ENCODE measurements at regions not wholly inside any gene's neighbourhood (a gene's known extent, or its start where the extent isn't known, plus 50 kb on each side); places are given as distances from the start of the nearest gene placed in this dataset.

DNA sequence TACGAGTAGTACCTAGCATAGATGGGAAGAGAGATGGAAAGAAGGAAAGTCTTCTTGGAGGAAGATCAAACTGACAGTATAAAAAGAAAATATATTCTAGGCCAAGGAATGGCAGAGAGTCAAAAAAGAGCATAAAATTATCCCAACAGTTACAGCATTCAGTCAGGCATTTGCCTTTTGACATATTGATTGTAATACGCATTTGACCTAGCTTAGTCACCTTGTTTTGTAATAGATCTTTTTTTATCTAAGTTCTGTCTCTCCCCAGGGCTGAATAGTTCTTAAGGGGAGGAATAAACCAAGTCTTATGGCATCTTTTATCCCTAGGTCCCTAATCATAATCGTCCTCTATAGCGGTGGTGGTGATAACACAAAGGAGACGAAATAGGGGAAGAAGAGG, 657.3 kb upstream of the PIK3C3 start:
- Histone ChIP-seq H3K27me3 (ENCODE audit: control insufficient read depth, low read length) (no peaks in the 10 kb centered on the region), H3K79me2 (ENCODE audit: control insufficient read depth, low read length) (no peaks in the 10 kb centered on the region), H3K27ac (ENCODE audit: low read depth, low read length) (no peak overlapping the region), H3K9me2 (replicated peaks; ENCODE audit: control insufficient read depth, low read length) (no peaks in the 10 kb centered on the region), H3K9me3 (ENCODE audit: control insufficient read depth, insufficient read depth, low read length) (no peaks in the 10 kb centered on the region), H3K4me3 (ENCODE audit: low read length) (no peak overlapping the region), H3K4me1 (ENCODE audit: control insufficient read depth, low read length) (no peaks in the 10 kb centered on the region), H3K36me3 (ENCODE audit: control insufficient read depth, low read length) (no peaks in the 10 kb centered on the region), H4K20me1 (ENCODE audit: control insufficient read depth, insufficient read depth, low read depth, low read length) (no peaks in the 10 kb centered on the region), H3F3A (ENCODE audit: control insufficient read depth, insufficient read depth) (no peaks in the 10 kb centered on the region), H3K4me2 (ENCODE audit: low read length) (no peak overlapping the region)
- TF ChIP-seq EZH2phosphoT487 (IDR thresholded peaks at IDR 0.05; ENCODE audit: borderline replicate concordance, low read length) = no peak
- TF ChIP-seq, protein P1, sequence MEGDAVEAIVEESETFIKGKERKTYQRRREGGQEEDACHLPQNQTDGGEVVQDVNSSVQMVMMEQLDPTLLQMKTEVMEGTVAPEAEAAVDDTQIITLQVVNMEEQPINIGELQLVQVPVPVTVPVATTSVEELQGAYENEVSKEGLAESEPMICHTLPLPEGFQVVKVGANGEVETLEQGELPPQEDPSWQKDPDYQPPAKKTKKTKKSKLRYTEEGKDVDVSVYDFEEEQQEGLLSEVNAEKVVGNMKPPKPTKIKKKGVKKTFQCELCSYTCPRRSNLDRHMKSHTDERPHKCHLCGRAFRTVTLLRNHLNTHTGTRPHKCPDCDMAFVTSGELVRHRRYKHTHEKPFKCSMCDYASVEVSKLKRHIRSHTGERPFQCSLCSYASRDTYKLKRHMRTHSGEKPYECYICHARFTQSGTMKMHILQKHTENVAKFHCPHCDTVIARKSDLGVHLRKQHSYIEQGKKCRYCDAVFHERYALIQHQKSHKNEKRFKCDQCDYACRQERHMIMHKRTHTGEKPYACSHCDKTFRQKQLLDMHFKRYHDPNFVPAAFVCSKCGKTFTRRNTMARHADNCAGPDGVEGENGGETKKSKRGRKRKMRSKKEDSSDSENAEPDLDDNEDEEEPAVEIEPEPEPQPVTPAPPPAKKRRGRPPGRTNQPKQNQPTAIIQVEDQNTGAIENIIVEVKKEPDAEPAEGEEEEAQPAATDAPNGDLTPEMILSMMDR (IDR thresholded peaks at IDR 0.05; ENCODE audit: low read depth, low read length, poor library complexity, severe bottlenecking) = no peak

DNA sequence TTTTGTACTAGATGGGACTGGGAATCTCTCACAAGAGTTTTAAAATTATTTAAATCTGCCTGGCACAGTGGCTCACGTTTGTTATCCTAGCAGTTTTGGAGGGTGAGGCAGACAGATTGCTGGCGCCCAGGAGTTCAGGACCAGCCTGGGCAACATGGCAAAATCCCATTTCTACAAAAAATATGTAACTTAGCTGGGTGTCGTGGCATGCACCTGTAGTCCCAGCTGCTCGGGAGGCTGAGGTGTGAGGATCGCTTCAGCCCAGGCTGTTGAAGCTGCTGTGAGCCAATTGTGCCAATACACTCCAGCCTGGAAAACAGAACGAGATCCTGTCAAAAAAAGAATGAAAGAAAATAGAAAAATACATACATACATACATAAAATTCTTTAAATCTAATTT, 685.7 kb upstream of the PIK3C3 start:
- no peaks in the 10 kb centered on the region for H3F3A ChIP-seq (ENCODE audit: control insufficient read depth, insufficient read depth)
- no peak overlapping the region for H3K27ac ChIP-seq (ENCODE audit: low read depth, low read length)
- no peaks in the 10 kb centered on the region for H3K36me3 ChIP-seq (ENCODE audit: control insufficient read depth, low read length)
- no peak overlapping the region for H3K4me3 ChIP-seq (ENCODE audit: low read length)
- no peaks in the 10 kb centered on the region for H3K9me3 ChIP-seq (ENCODE audit: control insufficient read depth, insufficient read depth, low read length)
- no peaks in the 10 kb centered on the region for H3K79me2 ChIP-seq (ENCODE audit: control insufficient read depth, low read length)
- no peaks in the 10 kb centered on the region for H3K4me1 ChIP-seq (ENCODE audit: control insufficient read depth, low read length)
- TF ChIP-seq EZH2phosphoT487 (IDR thresholded peaks at IDR 0.05; ENCODE audit: borderline replicate concordance, low read length) = no peak
- H3K4me2 ChIP-seq (ENCODE audit: low read length) = no peak overlapping the region
- no peaks in the 10 kb centered on the region for H4K20me1 ChIP-seq (ENCODE audit: control insufficient read depth, insufficient read depth, low read depth, low read length)
- no peaks in the 10 kb centered on the region for H3K9me2 ChIP-seq (replicated peaks; ENCODE audit: control insufficient read depth, low read length)
- no peaks in the 10 kb centered on the region for H3K27me3 ChIP-seq (ENCODE audit: control insufficient read depth, low read length)

DNA sequence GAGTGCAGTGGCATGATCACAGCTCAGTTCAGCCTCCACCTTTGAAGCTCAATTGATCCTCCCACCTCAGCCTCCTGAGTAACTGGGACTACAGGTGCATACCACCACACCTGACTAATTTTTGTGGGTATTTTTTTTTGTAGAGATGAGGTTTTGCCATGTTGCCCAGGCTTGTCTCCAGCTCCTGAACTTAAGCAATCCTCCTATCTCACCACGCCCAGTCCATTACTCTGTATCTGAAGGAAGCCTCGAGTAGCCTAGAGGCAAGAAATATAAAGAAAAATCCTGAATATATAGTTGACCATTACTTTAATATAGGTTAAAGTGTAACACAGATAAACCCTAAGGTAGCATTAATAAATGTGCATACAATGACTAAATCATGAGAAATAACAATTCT, 686.8 kb upstream of the PIK3C3 start:
- Histone ChIP-seq H3K4me2 (ENCODE audit: low read length) (no peak overlapping the region), H3K36me3 (ENCODE audit: control insufficient read depth, low read length) (no peaks in the 10 kb centered on the region), H3K79me2 (ENCODE audit: control insufficient read depth, low read length) (no peaks in the 10 kb centered on the region), H3K27me3 (ENCODE audit: control insufficient read depth, low read length) (no peaks in the 10 kb centered on the region), H3F3A (ENCODE audit: control insufficient read depth, insufficient read depth) (no peaks in the 10 kb centered on the region), H3K9me2 (replicated peaks; ENCODE audit: control insufficient read depth, low read length) (no peaks in the 10 kb centered on the region), H4K20me1 (ENCODE audit: control insufficient read depth, insufficient read depth, low read depth, low read length) (no peaks in the 10 kb centered on the region), H3K4me3 (ENCODE audit: low read length) (no peak overlapping the region), H3K4me1 (ENCODE audit: control insufficient read depth, low read length) (no peaks in the 10 kb centered on the region), H3K27ac (ENCODE audit: low read depth, low read length) (no peak overlapping the region), H3K9me3 (ENCODE audit: control insufficient read depth, insufficient read depth, low read length) (no peaks in the 10 kb centered on the region)
- TF ChIP-seq, protein P1 (IDR thresholded peaks at IDR 0.05; ENCODE audit: low read depth, low read length, poor library complexity, severe bottlenecking) = no peak
- no peak for TF ChIP-seq EZH2phosphoT487 (IDR thresholded peaks at IDR 0.05; ENCODE audit: borderline replicate concordance, low read length)

DNA sequence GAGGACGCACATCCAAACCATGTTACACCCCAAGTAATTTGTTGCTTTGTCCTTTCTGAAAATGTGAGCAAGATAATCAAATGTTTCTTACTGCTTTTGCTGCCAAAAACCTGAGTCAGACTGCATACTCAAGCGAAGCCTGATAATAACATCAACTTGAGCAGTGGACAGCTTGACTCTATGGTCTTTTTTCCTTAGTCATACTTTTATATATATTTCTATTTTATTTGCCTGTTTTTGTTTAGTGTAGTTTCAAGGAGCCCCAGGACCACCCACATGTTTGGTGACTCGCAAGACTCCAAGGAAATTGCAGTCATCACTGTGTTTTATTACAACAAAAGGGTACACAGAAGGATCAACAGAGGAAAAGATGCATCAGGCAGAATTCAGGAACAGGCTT, 688.4 kb upstream of the PIK3C3 start:
- Histone ChIP-seq H3K4me3 (ENCODE audit: low read length) (no peak overlapping the region), H3K27ac (ENCODE audit: low read depth, low read length) (no peak overlapping the region), H3K4me1 (ENCODE audit: control insufficient read depth, low read length) (no peaks in the 10 kb centered on the region), H3K79me2 (ENCODE audit: control insufficient read depth, low read length) (no peaks in the 10 kb centered on the region), H3K4me2 (ENCODE audit: low read length) (no peak overlapping the region), H3K9me3 (ENCODE audit: control insufficient read depth, insufficient read depth, low read length) (no peaks in the 10 kb centered on the region), H3F3A (ENCODE audit: control insufficient read depth, insufficient read depth) (no peaks in the 10 kb centered on the region), H3K36me3 (ENCODE audit: control insufficient read depth, low read length) (no peaks in the 10 kb centered on the region), H4K20me1 (ENCODE audit: control insufficient read depth, insufficient read depth, low read depth, low read length) (no peaks in the 10 kb centered on the region), H3K27me3 (ENCODE audit: control insufficient read depth, low read length) (no peaks in the 10 kb centered on the region), H3K9me2 (replicated peaks; ENCODE audit: control insufficient read depth, low read length) (no peaks in the 10 kb centered on the region)
- TF ChIP-seq, protein P1 (IDR thresholded peaks at IDR 0.05; ENCODE audit: low read depth, low read length, poor library complexity, severe bottlenecking) = no peak
- TF ChIP-seq EZH2phosphoT487 (IDR thresholded peaks at IDR 0.05; ENCODE audit: borderline replicate concordance, low read length) = no peak

Data from DOHH2 (cell line).